Caco-2 (cell line): ENCODE measurements at regions not wholly inside any gene's neighbourhood (a gene's known extent, or its start where the extent isn't known, plus 50 kb on each side); places are given as distances from the start of the nearest gene placed in this dataset.
"Not testable (repeated sequence)": the region's sequence is repeated elsewhere in the genome, so short reads cannot be mapped to it uniquely, and the experiment has no call there.

Experiments
- BruUV-seq: library from RNA; stranded (reverse); fragments of 400-500 nt; replicated peaks from 2 replicates; lab custom pipeline; 2021; lab: Mats Ljungman, UMichigan
- CTCF ChIA-PET: fragments of 300-600 bp; sonication (Branson Sonifier 250); formaldehyde crosslinking; loops from one replicate; lab custom pipeline; 2022; ENCODE audit warnings: antibody characterized with exemption; lab: Charles Lee
- POLR2A ChIA-PET: fragments of 300-600 bp; sonication (Branson Sonifier 250); formaldehyde crosslinking; loops from one replicate; lab custom pipeline; 2022; ENCODE audit warnings: antibody characterized with exemption; lab: Charles Lee
- DNase-seq, 2 experiments: peaks; one replicate each; pipeline versions ENCODE4 v3.0.0 to v3.0.0-alpha.2; 2020 to 2022
- H3K27me3 ChIP-seq: replicated peaks from 2 replicates; pipeline ENCODE4 v1.6.0; 2011; ENCODE audit warnings: low read length; ENCODE audit not compliant: control insufficient read depth, insufficient read depth
- H3K36me3 ChIP-seq: 2 replicates; pipeline ENCODE4 v1.5.1; 2011; ENCODE audit warnings: low read length; ENCODE audit not compliant: control insufficient read depth, insufficient read depth
- H3K4me1 ChIP-seq: fragments of 250-450 bp; sonication (Bioruptor Pico); 2 replicates; pipeline ENCODE4 v1.5.1; 2020; ENCODE audit warnings: mild to moderate bottlenecking
- H3K4me3 ChIP-seq: 2 replicates; pipeline ENCODE4 v1.5.1; 2011; ENCODE audit warnings: low read depth, mild to moderate bottlenecking, control low read depth, low read length
- H3K9me3 ChIP-seq: fragments of 250-450 bp; sonication (Bioruptor Pico); 2 replicates; pipeline ENCODE4 v1.5.1; 2020; ENCODE audit warnings: mild to moderate bottlenecking, moderate library complexity
- H3K27ac Mint-ChIP-seq: one replicate; pipeline ENCODE4 v1.8.0; 2022; ENCODE audit warnings: mixed read lengths; ENCODE audit not compliant: unreplicated experiment
- H3K27me3 Mint-ChIP-seq: one replicate; pipeline ENCODE4 v1.8.0; 2022; ENCODE audit warnings: mixed read lengths; ENCODE audit not compliant: insufficient read depth, unreplicated experiment
- H3K36me3 Mint-ChIP-seq: one replicate; pipeline ENCODE4 v1.8.0; 2022; ENCODE audit warnings: mild to moderate bottlenecking, mixed read lengths; ENCODE audit not compliant: insufficient read depth, unreplicated experiment
- H3K4me1 Mint-ChIP-seq: one replicate; pipeline ENCODE4 v1.8.0; 2022; ENCODE audit warnings: low read depth, mixed read lengths; ENCODE audit not compliant: unreplicated experiment
- H3K4me3 Mint-ChIP-seq: one replicate; pipeline ENCODE4 v1.8.0; 2022; ENCODE audit warnings: mild to moderate bottlenecking, moderate library complexity, mixed read lengths; ENCODE audit not compliant: unreplicated experiment
- H3K9me3 Mint-ChIP-seq: one replicate; pipeline ENCODE4 v1.8.0; 2022; ENCODE audit warnings: mixed read lengths; ENCODE audit not compliant: unreplicated experiment
- intact Hi-C: fragments of 100-400 bp; cut with micrococcal nuclease; formaldehyde crosslinking; loops from one replicate; pipeline ENCODE4 v1.10.0; 2022; ENCODE audit not compliant: unreplicated experiment
- TF ChIP-seq, protein P1 (sequence below), 2 experiments: fragments of 200-600 bp in 1 of 2; IDR thresholded peaks; 1 replicate in 1 of 2; 2 replicates in 1 of 2; pipeline versions ENCODE4 v1.5.1 to v1.8.0; 2011 to 2022; ENCODE audit warnings: antibody characterized with exemption in 1 of 2, control low read depth in 1 of 2, inconsistent platforms in 1 of 2, low read depth in 1 of 2, low read length in 1 of 2, mild to moderate bottlenecking in 1 of 2, moderate library complexity in 1 of 2; ENCODE audit not compliant: insufficient read depth in 1 of 2, severe bottlenecking in 1 of 2, unreplicated experiment in 1 of 2

DNA sequence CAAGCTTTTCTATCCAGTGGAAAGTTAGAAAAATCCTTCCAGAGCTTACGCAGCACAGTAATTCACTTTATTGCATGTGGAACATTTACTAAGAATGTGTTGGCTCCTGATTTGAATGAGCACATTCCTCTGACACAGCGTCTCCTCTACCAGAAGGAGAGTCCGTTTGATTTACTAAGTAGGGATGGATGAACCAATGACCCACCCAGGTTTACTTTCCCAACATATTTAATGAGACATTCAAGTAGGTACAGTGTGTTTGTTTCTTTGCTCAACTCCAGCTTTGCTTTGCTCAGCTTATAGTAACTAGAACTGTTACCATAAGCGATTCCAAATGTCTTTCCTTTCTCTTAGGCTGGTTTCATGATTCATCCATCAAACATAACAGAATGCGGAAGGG is 161.7 kb downstream of the SMARCA1 start:
- no TSS peak for BruUV-seq
- Histone ChIP-seq H3K27me3 (no peaks in the 10 kb centered on the region), H3K36me3 (no peaks in the 10 kb centered on the region), H3K9me3 (no peaks in the 10 kb centered on the region), H3K4me1 (no peaks in the 10 kb centered on the region), H3K4me3 (no peak overlapping the region)
- intact Hi-C loops = loop anchor here (5.0 kb wide), 1 partner anchor 219 kb away; no protein-coding TSS in a partner anchor
- Mint-ChIP-seq H3K4me1 (peaks cover 9% of the 10 kb centered on the region), H3K27ac (no peak overlapping the region), H3K4me3 (no peak overlapping the region), H3K36me3 (no peaks in the 10 kb centered on the region), H3K27me3 (no peaks in the 10 kb centered on the region), H3K9me3 (no peaks in the 10 kb centered on the region)
- TF ChIP-seq, protein P1, sequence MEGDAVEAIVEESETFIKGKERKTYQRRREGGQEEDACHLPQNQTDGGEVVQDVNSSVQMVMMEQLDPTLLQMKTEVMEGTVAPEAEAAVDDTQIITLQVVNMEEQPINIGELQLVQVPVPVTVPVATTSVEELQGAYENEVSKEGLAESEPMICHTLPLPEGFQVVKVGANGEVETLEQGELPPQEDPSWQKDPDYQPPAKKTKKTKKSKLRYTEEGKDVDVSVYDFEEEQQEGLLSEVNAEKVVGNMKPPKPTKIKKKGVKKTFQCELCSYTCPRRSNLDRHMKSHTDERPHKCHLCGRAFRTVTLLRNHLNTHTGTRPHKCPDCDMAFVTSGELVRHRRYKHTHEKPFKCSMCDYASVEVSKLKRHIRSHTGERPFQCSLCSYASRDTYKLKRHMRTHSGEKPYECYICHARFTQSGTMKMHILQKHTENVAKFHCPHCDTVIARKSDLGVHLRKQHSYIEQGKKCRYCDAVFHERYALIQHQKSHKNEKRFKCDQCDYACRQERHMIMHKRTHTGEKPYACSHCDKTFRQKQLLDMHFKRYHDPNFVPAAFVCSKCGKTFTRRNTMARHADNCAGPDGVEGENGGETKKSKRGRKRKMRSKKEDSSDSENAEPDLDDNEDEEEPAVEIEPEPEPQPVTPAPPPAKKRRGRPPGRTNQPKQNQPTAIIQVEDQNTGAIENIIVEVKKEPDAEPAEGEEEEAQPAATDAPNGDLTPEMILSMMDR (IDR thresholded peaks at IDR 0.05; ENCODE audit: insufficient read depth in 1 of 2, low read depth in 1 of 2, low read length in 1 of 2, severe bottlenecking in 1 of 2, unreplicated experiment in 1 of 2) = no peak
- no peak for DNase-seq
- CTCF ChIA-PET = no interaction called here
- POLR2A ChIA-PET = no interaction called here

DNA sequence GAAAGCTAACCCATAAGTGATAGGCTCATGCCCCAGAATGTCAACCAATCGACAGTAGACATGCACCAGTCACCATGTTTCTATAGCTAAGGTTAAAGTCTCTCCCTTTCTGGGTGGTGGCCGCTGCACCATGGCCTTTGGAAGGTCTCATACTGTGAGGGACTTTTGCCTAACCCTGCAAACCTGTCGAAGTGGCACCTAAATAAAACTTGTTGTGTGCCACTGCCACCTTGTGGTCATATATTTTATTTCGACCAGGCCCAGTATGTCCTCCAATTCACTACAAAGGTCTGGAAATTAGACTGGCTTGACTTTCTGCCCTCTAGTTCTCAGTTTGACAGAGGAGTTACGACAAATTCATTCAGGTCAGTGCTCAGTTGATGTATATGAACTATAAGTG is 163.1 kb downstream of the SMARCA1 start:
- CTCF ChIA-PET = no interaction called here
- intact Hi-C loops = loop anchor here (1.0 to 5.0 kb wide), 3 partner anchors 42 to 218 kb away; no protein-coding TSS in a partner anchor
- peaks cover 9% of the 10 kb centered on the region for H3K4me1 Mint-ChIP-seq
- H3K36me3 Mint-ChIP-seq = no peaks in the 10 kb centered on the region
- POLR2A ChIA-PET = no interaction called here
- peak; percentile 43 to 61 for DNase-seq
- TF ChIP-seq, protein P1 (IDR thresholded peaks at IDR 0.05; ENCODE audit: insufficient read depth in 1 of 2, low read depth in 1 of 2, low read length in 1 of 2, severe bottlenecking in 1 of 2, unreplicated experiment in 1 of 2) = peak; percentile 21 to 31
- no peaks in the 10 kb centered on the region for H3K9me3 Mint-ChIP-seq
- Histone ChIP-seq H3K36me3 (no peaks in the 10 kb centered on the region), H3K4me1 (no peaks in the 10 kb centered on the region), H3K9me3 (no peaks in the 10 kb centered on the region), H3K27me3 (no peaks in the 10 kb centered on the region), H3K4me3 (no peak overlapping the region)
- BruUV-seq = no TSS peak
- no peak overlapping the region for H3K4me3 Mint-ChIP-seq
- H3K27ac Mint-ChIP-seq = no peak overlapping the region
- H3K27me3 Mint-ChIP-seq = no peaks in the 10 kb centered on the region

DNA sequence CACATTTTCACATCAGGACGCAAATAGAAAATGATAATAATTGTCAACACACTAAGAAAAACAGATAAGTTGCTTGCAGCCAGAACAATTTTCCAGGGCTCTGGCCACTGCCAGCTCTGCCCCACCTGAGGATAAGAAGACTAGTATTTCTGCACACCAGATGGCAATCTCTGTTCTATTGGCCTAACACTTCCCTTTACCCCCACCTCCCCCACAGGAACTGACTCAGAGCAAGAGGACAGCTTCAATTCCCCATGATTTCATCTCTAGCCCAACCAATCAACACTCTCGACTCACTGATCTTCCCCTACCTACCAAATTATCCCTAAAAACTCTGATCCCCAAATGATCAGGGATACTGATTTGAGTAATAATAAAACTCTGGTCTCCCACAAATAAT is 164.0 kb downstream of the SMARCA1 start:
- intact Hi-C loops = no loop called here
- BruUV-seq = no TSS peak
- POLR2A ChIA-PET = no interaction called here
- CTCF ChIA-PET = no interaction called here
- Mint-ChIP-seq H3K4me3 (no peak overlapping the region), H3K9me3 (no peaks in the 10 kb centered on the region), H3K27me3 (no peaks in the 10 kb centered on the region), H3K36me3 (no peaks in the 10 kb centered on the region), H3K4me1 (peaks cover 9% of the 10 kb centered on the region), H3K27ac (no peak overlapping the region)
- DNase-seq = no peak
- Histone ChIP-seq H3K4me1 (no peaks in the 10 kb centered on the region), H3K36me3 (no peaks in the 10 kb centered on the region), H3K4me3 (no peak overlapping the region), H3K9me3 (no peaks in the 10 kb centered on the region), H3K27me3 (no peaks in the 10 kb centered on the region)
- TF ChIP-seq, protein P1 (IDR thresholded peaks at IDR 0.05; ENCODE audit: insufficient read depth in 1 of 2, low read depth in 1 of 2, low read length in 1 of 2, severe bottlenecking in 1 of 2, unreplicated experiment in 1 of 2) = no peak

DNA sequence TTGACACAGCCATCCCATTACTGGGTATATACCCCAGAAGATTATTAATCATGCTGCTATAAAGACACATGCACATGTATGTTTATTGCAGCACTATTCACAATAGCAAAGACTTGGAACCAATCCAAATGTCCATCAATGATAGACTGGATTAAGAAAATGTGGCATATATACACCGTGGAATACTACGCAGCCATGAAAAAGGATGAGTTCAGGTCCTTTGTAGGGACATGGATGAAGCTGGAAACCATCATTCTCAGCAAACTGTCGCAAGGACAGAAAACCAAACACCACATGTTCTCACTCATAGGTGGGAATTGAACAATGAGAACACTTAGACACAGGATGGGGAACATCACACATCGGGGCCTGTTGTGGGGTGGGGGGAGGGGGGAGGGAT is 165.9 kb downstream of the SMARCA1 start:
- H3K9me3 Mint-ChIP-seq, POLR2A ChIA-PET, H3K27ac Mint-ChIP-seq, H3K4me1 Mint-ChIP-seq, intact Hi-C loops, H3K4me3 ChIP-seq, DNase-seq, H3K27me3 Mint-ChIP-seq, H3K9me3 ChIP-seq, H3K4me1 ChIP-seq, H3K36me3 Mint-ChIP-seq, H3K27me3 ChIP-seq, CTCF ChIA-PET, BruUV-seq, H3K36me3 ChIP-seq, H3K4me3 Mint-ChIP-seq: not testable (repeated sequence)
